HuH-7 (cell line): ENCODE measurements at regions not wholly inside any gene's neighbourhood (a gene's known extent, or its start where the extent isn't known, plus 50 kb on each side); places are given as distances from the start of the nearest gene placed in this dataset.
"Not testable (repeated sequence)": the region's sequence is repeated elsewhere in the genome, so short reads cannot be mapped to it uniquely, and the experiment has no call there.

Experiments used
- DNase-seq: peaks from one replicate; pipeline ENCODE4 v3.0.0; 2011; ENCODE audit warnings: low spot score

GRCh38 chr1:228941666-228942065 lies 206.4 kb downstream of the RHOU start:
- no peak for DNase-seq

- no peak for DNase-seq
Measured at GRCh38 chr1:228943436-228943835, 208.2 kb downstream of the RHOU start.

GRCh38 chr1:228944296-228944695 lies 209.0 kb downstream of the RHOU start:
- DNase-seq, result no peak

GRCh38 chr1:228944935-228945371 lies 209.7 kb downstream of the RHOU start:
- DNase-seq, result no peak

GRCh38 chr1:228945885-228946284 lies 210.6 kb downstream of the RHOU start:
- no peak for DNase-seq

- DNase-seq, result not testable (repeated sequence)
Measured at GRCh38 chr1:228949617-228950016, 214.3 kb downstream of the RHOU start.

GRCh38 chr1:228953207-228953606 lies 217.9 kb downstream of the RHOU start:
- no peak for DNase-seq

GRCh38 chr1:228953808-228954207 lies 218.5 kb downstream of the RHOU start:
- DNase-seq, result not testable (repeated sequence)

GRCh38 chr1:228955691-228956090 lies 220.4 kb downstream of the RHOU start:
- DNase-seq, result no peak

- no peak for DNase-seq
Measured at GRCh38 chr1:228956864-228957263, 221.6 kb downstream of the RHOU start.

- DNase-seq, result no peak
Measured at GRCh38 chr1:228957535-228957934, 222.3 kb downstream of the RHOU start.

- DNase-seq, result no peak
Measured at GRCh38 chr1:228958121-228958520, 222.8 kb downstream of the RHOU start.

GRCh38 chr1:228958741-228959140 lies 223.5 kb downstream of the RHOU start:
- DNase-seq, result no peak

GRCh38 chr1:228960705-228961104 lies 225.4 kb downstream of the RHOU start:
- no peak for DNase-seq

- no peak for DNase-seq
Measured at GRCh38 chr1:228961511-228961910, 226.2 kb downstream of the RHOU start.

GRCh38 chr1:228963795-228964177 lies 228.5 kb downstream of the RHOU start:
- no peak for DNase-seq

GRCh38 chr1:228964178-228965089 lies 229.2 kb downstream of the RHOU start:
- peak; percentile 57 for DNase-seq

- DNase-seq, result no peak
Measured at GRCh38 chr1:228968891-228969606, 233.8 kb downstream of the RHOU start.

- DNase-seq, result no peak
Measured at GRCh38 chr1:228969953-228970800, 234.9 kb downstream of the RHOU start.

- no peak for DNase-seq
Measured at GRCh38 chr1:228972576-228972975, 237.3 kb downstream of the RHOU start.

- DNase-seq, result no peak
Measured at GRCh38 chr1:228974273-228974672, 239.0 kb downstream of the RHOU start.

- DNase-seq, result no peak
Measured at GRCh38 chr1:228975238-228975907, 240.1 kb downstream of the RHOU start.
